ENCODE measurements at regions not wholly inside any gene's neighbourhood (a gene's known extent, or its start where the extent isn't known, plus 50 kb on each side); places are given as distances from the start of the nearest gene placed in this dataset.

GRCh38 chr1:60463146-60463545 is 389.6 kb upstream of the C1orf87 start:
- TF ChIP-seq CTCF (IDR thresholded peaks at IDR 0.05) (no peak), POLR2A (IDR thresholded peaks at IDR 0.05) (no peak)

Data from thyroid gland (tissue), 4 donors.